Nephron progenitor cell (in vitro differentiated cells): ENCODE measurements at regions not wholly inside any gene's neighbourhood (a gene's known extent, or its start where the extent isn't known, plus 50 kb on each side); places are given as distances from the start of the nearest gene placed in this dataset.

Experiments
- DNase-seq: peaks from one replicate; pipeline ENCODE4 v3.0.0; 2021
- H3K27ac Mint-ChIP-seq: 2 replicates; pipeline ENCODE4 v1.8.0; 2021; ENCODE audit warnings: mild to moderate bottlenecking, moderate library complexity, mixed read lengths
- H3K27me3 Mint-ChIP-seq: 2 replicates; pipeline ENCODE4 v1.8.0; 2021; ENCODE audit warnings: mild to moderate bottlenecking, low read depth, mixed read lengths; ENCODE audit not compliant: poor library complexity
- H3K36me3 Mint-ChIP-seq: 2 replicates; pipeline ENCODE4 v1.8.0; 2021; ENCODE audit warnings: low read depth, mixed read lengths
- H3K4me1 Mint-ChIP-seq: 2 replicates; pipeline ENCODE4 v1.8.0; 2021; ENCODE audit warnings: mixed read lengths
- H3K4me3 Mint-ChIP-seq: 2 replicates; pipeline ENCODE4 v1.8.0; 2021; ENCODE audit warnings: mild to moderate bottlenecking, moderate library complexity, mixed read lengths
- H3K9me3 Mint-ChIP-seq: 2 replicates; pipeline ENCODE4 v1.8.0; 2021; ENCODE audit warnings: mild to moderate bottlenecking, moderate library complexity, mixed read lengths
- CTCF ChIP-seq: fragments of 200-600 bp; sonication (generic); IDR thresholded peaks from 2 replicates; pipeline ENCODE4 v1.5.0; 2021; ENCODE audit warnings: antibody characterized with exemption

GRCh38 chr20:11090751-11091150 is 417.0 kb upstream of the JAG1 start:
- Mint-ChIP-seq H3K27ac (no peak overlapping the region), H3K4me3 (no peak overlapping the region), H3K4me1 (peaks cover 9% of the 10 kb centered on the region), H3K36me3 (peaks cover 9% of the 10 kb centered on the region), H3K9me3 (peaks cover 19% of the 10 kb centered on the region), H3K27me3 (peaks cover 3% of the 10 kb centered on the region)
- DNase-seq, result no peak
- TF ChIP-seq CTCF, result no peak

GRCh38 chr20:11091511-11091910 is 417.7 kb upstream of the JAG1 start:
- peaks cover 9% of the 10 kb centered on the region for H3K36me3 Mint-ChIP-seq
- no peak for DNase-seq
- H3K4me3 Mint-ChIP-seq, result no peak overlapping the region
- no peak overlapping the region for H3K27ac Mint-ChIP-seq
- peaks cover 19% of the 10 kb centered on the region for H3K9me3 Mint-ChIP-seq
- peaks cover 3% of the 10 kb centered on the region for H3K27me3 Mint-ChIP-seq
- no peak for TF ChIP-seq CTCF
- peaks cover 9% of the 10 kb centered on the region for H3K4me1 Mint-ChIP-seq

GRCh38 chr20:11092151-11092550 is 418.4 kb upstream of the JAG1 start:
- H3K4me3 Mint-ChIP-seq, result no peak overlapping the region
- H3K27me3 Mint-ChIP-seq, result peaks cover 3% of the 10 kb centered on the region
- no peak overlapping the region for H3K27ac Mint-ChIP-seq
- peaks cover 9% of the 10 kb centered on the region for H3K36me3 Mint-ChIP-seq
- no peak for DNase-seq
- H3K9me3 Mint-ChIP-seq, result peaks cover 18% of the 10 kb centered on the region
- peaks cover 6% of the 10 kb centered on the region for H3K4me1 Mint-ChIP-seq
- no peak for TF ChIP-seq CTCF

- H3K27me3 Mint-ChIP-seq, result peaks cover 1% of the 10 kb centered on the region
- H3K9me3 Mint-ChIP-seq, result no peaks in the 10 kb centered on the region
- no peak overlapping the region for H3K4me3 Mint-ChIP-seq
- H3K27ac Mint-ChIP-seq, result no peak overlapping the region
- TF ChIP-seq CTCF, result no peak
- no peaks in the 10 kb centered on the region for H3K4me1 Mint-ChIP-seq
- H3K36me3 Mint-ChIP-seq, result no peaks in the 10 kb centered on the region
- DNase-seq, result no peak
Observed at GRCh38 chr20:11094196-11094595, 420.4 kb upstream of the JAG1 start.

- no peaks in the 10 kb centered on the region for H3K4me1 Mint-ChIP-seq
- H3K9me3 Mint-ChIP-seq, result no peaks in the 10 kb centered on the region
- TF ChIP-seq CTCF, result no peak
- H3K4me3 Mint-ChIP-seq, result no peak overlapping the region
- H3K36me3 Mint-ChIP-seq, result no peaks in the 10 kb centered on the region
- H3K27me3 Mint-ChIP-seq, result no peaks in the 10 kb centered on the region
- no peak for DNase-seq
- H3K27ac Mint-ChIP-seq, result no peak overlapping the region
Observed at GRCh38 chr20:11094711-11095110, 420.9 kb upstream of the JAG1 start.

- H3K4me3 Mint-ChIP-seq, result no peak overlapping the region
- no peak for TF ChIP-seq CTCF
- no peaks in the 10 kb centered on the region for H3K36me3 Mint-ChIP-seq
- H3K9me3 Mint-ChIP-seq, result peaks cover 16% of the 10 kb centered on the region
- no peaks in the 10 kb centered on the region for H3K27me3 Mint-ChIP-seq
- no peak for DNase-seq
- H3K27ac Mint-ChIP-seq, result no peak overlapping the region
- H3K4me1 Mint-ChIP-seq, result no peaks in the 10 kb centered on the region
Observed at GRCh38 chr20:11098888-11099287, 425.1 kb upstream of the JAG1 start.
